Chondrocyte (in vitro differentiated cells): ENCODE measurements at regions not wholly inside any gene's neighbourhood (a gene's known extent, or its start where the extent isn't known, plus 50 kb on each side); places are given as distances from the start of the nearest gene placed in this dataset.

Experiments
- DNase-seq: peaks from one replicate; pipeline ENCODE4 v3.0.0; 2021; ENCODE audit warnings: mixed read lengths, low spot score
- H3K27ac Mint-ChIP-seq: one replicate; pipeline ENCODE4 v1.8.0; 2021; ENCODE audit warnings: mild to moderate bottlenecking, moderate library complexity, mixed read lengths; ENCODE audit not compliant: unreplicated experiment
- H3K27me3 Mint-ChIP-seq: 2 replicates; pipeline ENCODE4 v1.8.0; 2021; ENCODE audit warnings: low read depth, mixed read lengths
- H3K36me3 Mint-ChIP-seq: 2 replicates; pipeline ENCODE4 v1.8.0; 2021; ENCODE audit warnings: low read depth, mixed read lengths
- H3K4me1 Mint-ChIP-seq: 2 replicates; pipeline ENCODE4 v1.8.0; 2021; ENCODE audit warnings: low read depth, mild to moderate bottlenecking, mixed read lengths
- H3K4me3 Mint-ChIP-seq: one replicate; pipeline ENCODE4 v1.8.0; 2021; ENCODE audit warnings: mild to moderate bottlenecking, moderate library complexity, mixed read lengths; ENCODE audit not compliant: unreplicated experiment
- H3K9me3 Mint-ChIP-seq: 2 replicates; pipeline ENCODE4 v1.8.0; 2021; ENCODE audit warnings: low read depth, mixed read lengths
- TF ChIP-seq, protein P1 (sequence below): fragments of 200-600 bp; sonication (generic); IDR thresholded peaks from 2 replicates; pipeline ENCODE4 v1.5.0; 2021; ENCODE audit warnings: antibody characterized with exemption, mild to moderate bottlenecking, moderate library complexity

DNA sequence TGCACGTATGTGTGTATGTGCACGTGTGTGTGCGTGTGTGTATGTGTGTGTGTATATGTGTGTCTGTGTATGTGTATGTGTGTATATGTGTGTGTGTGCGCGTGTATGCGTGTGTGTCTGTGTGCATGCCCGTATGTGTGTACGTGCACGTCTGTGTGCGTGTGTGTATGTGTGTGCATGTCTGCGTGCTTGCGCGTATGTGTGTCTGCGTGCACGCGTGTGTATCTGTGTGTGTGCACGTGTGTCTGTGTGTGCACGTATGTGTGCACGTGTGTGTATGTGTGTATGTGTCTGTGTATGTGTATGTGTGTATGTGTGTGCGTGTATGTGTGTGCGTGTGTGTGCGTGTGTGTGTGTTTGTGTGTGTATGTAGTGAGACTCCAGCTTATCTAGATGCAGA is 97.5 kb upstream of the SPATS2L start:
- Mint-ChIP-seq H3K27me3 (no peaks in the 10 kb centered on the region), H3K9me3 (peaks cover 11% of the 10 kb centered on the region), H3K4me3 (no peak overlapping the region), H3K4me1 (no peaks in the 10 kb centered on the region), H3K27ac (no peak overlapping the region), H3K36me3 (peaks cover 2% of the 10 kb centered on the region)
- TF ChIP-seq, protein P1, sequence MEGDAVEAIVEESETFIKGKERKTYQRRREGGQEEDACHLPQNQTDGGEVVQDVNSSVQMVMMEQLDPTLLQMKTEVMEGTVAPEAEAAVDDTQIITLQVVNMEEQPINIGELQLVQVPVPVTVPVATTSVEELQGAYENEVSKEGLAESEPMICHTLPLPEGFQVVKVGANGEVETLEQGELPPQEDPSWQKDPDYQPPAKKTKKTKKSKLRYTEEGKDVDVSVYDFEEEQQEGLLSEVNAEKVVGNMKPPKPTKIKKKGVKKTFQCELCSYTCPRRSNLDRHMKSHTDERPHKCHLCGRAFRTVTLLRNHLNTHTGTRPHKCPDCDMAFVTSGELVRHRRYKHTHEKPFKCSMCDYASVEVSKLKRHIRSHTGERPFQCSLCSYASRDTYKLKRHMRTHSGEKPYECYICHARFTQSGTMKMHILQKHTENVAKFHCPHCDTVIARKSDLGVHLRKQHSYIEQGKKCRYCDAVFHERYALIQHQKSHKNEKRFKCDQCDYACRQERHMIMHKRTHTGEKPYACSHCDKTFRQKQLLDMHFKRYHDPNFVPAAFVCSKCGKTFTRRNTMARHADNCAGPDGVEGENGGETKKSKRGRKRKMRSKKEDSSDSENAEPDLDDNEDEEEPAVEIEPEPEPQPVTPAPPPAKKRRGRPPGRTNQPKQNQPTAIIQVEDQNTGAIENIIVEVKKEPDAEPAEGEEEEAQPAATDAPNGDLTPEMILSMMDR, result no peak
- DNase-seq, result no peak

GRCh38 chr2:200211643-200212042 is 94.8 kb upstream of the SPATS2L start:
- Mint-ChIP-seq H3K9me3 (no peaks in the 10 kb centered on the region), H3K4me1 (no peaks in the 10 kb centered on the region), H3K27me3 (no peaks in the 10 kb centered on the region), H3K36me3 (no peaks in the 10 kb centered on the region), H3K4me3 (no peak overlapping the region), H3K27ac (no peak overlapping the region)
- no peak for DNase-seq
- TF ChIP-seq, protein P1, result no peak

DNA sequence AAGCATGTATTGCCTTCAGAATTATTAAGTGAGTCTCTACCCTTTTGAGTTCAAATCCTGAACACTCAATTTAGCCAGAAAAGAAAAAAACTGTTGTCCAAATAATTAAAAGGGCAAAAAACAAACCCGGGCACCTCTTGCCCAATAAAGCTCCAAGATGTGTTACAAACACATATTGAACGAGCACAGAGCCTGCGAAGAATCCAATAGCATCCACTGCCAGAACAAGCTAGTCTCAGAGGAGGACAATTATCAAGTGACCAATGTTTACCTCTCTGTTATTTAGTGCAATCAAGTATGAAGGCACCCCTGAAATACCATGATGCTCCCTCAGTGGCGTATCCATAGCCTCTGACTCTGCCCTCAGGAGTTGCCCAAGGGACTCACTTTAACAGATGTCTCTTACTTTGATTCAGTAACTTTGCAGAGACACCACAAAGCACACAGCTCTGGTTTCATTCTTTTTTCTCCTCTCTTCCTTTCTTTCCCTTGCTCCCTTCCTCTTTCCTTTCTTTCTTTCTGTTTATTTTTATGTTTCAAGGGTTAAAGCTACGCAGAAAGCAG is 93.5 kb upstream of the SPATS2L start:
- no peak overlapping the region for H3K4me3 Mint-ChIP-seq
- no peaks in the 10 kb centered on the region for H3K9me3 Mint-ChIP-seq
- H3K4me1 Mint-ChIP-seq, result no peaks in the 10 kb centered on the region
- no peak overlapping the region for H3K27ac Mint-ChIP-seq
- DNase-seq, result no peak
- H3K27me3 Mint-ChIP-seq, result no peaks in the 10 kb centered on the region
- no peaks in the 10 kb centered on the region for H3K36me3 Mint-ChIP-seq
- TF ChIP-seq, protein P1, result no peak

GRCh38 chr2:200216310-200216709 is 90.2 kb upstream of the SPATS2L start:
- DNase-seq, result no peak
- Mint-ChIP-seq H3K27me3 (no peaks in the 10 kb centered on the region), H3K9me3 (no peaks in the 10 kb centered on the region), H3K27ac (no peak overlapping the region), H3K4me1 (peaks cover 7% of the 10 kb centered on the region), H3K4me3 (no peak overlapping the region), H3K36me3 (no peaks in the 10 kb centered on the region)
- TF ChIP-seq, protein P1, result no peak

DNA sequence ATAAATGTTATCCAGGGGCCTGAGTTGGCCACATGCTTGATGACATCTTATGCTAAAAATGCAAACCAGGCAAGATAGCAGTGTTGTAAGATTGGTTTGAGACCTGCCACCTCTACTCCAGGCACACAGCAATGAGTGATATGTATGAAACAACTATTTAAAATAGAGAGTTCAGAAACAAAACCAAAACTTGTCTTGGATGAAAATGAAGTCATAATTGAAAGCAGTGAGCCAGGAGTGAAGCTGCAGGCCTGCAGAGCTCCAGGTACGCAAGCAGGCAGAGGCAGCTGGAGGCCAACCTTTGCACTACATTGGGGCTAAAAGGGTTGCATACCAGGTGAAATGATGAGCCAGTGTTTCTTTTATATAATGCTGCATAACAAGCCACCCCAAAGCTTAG is 89.2 kb upstream of the SPATS2L start:
- Mint-ChIP-seq H3K4me3 (no peak overlapping the region), H3K4me1 (peaks cover 7% of the 10 kb centered on the region), H3K36me3 (no peaks in the 10 kb centered on the region), H3K27ac (no peak overlapping the region), H3K27me3 (no peaks in the 10 kb centered on the region), H3K9me3 (no peaks in the 10 kb centered on the region)
- TF ChIP-seq, protein P1, result no peak
- DNase-seq, result no peak
